ENCODE measurements at regions not wholly inside any gene's neighbourhood (a gene's known extent, or its start where the extent isn't known, plus 50 kb on each side); places are given as distances from the start of the nearest gene placed in this dataset.

DNA sequence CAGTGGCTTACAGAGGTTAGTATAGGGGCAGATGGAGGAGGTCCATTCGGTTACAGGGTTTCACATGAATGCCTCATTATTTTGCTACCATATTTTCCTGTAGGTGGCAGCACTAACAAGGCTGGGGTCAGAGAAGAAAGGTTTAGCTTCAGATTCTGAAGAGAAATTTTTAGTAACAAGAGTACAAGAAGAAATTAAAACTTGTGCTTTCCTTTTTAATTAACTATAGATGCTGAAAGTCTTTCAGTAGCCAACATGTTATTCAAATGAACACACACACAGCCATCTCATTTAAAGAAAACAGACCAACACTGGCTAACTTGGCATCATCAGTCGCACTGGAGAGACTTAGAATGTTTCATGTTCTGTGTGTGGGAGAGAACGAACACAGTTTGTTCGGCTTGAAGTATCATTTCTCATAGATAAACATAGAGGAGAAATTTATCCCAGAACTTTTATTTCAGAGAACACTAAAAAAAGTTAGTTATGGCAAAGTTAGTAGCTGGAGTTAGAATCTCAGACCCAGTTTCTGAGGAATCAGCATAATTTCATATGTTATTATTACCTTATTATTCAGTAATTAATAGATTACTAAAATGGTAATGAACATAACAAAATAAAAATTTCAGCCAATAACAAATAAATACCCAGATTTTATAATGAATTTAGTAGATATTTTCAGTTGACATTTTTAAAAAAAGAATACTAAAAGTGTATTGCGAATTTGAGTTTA is 314.0 kb upstream of the RSPO3 start (continued):
- no peak for TF ChIP-seq HDAC6 (IDR thresholded peaks at IDR 0.05; ENCODE audit: unreplicated experiment)

DNA sequence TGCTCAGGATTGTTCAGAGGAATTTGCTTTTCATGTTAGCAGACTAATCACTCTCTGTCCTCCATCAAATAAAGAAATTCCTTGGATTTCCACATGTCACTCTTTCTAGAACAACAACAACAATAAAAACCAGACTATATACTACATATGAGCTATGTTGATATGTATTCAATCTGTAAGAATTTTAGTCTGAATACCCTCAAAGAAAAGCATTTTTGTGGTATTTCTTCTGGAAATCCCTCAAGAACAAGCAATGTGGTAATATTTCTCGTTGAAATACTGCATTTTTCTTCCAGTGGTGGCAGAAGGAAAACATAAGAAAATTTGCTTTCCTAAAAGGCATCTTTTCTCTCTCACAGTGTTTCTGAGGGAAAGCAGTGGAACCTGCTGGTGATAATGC is 312.6 kb upstream of the RSPO3 start:
- FAIRE-seq, result no peak
- Histone ChIP-seq H3K79me2 (ENCODE audit: control insufficient read depth, insufficient read depth, low read length) (no peaks in the 10 kb centered on the region), H3K27me3 (replicated peaks in 1 of 2; ENCODE audit: control insufficient read depth in 2 of 2, insufficient read depth in 2 of 2, low read length in 1 of 2) (no peaks in the 10 kb centered on the region), H4K20me1 (ENCODE audit: control insufficient read depth, insufficient read depth) (no peaks in the 10 kb centered on the region), H3K4me1 (ENCODE audit: control insufficient read depth, insufficient read depth, low read length) (no peaks in the 10 kb centered on the region), H3K9me3 (replicated peaks; ENCODE audit: control insufficient read depth, insufficient read depth, low read length) (no peaks in the 10 kb centered on the region), H3K4me2 (ENCODE audit: control insufficient read depth, insufficient read depth) (no peak overlapping the region), H3K27ac (ENCODE audit: control insufficient read depth, insufficient read depth) (no peak overlapping the region), H3K9ac (ENCODE audit: control insufficient read depth, insufficient read depth, low read length) (no peak overlapping the region), H2AFZ (ENCODE audit: control insufficient read depth, low read depth, low read length) (no peak overlapping the region), H3K36me3 (ENCODE audit: control insufficient read depth in 2 of 2, insufficient read depth in 2 of 2, low read length in 1 of 2) (no peaks in the 10 kb centered on the region), H3K4me3 (no peak overlapping the region)
- TF ChIP-seq TCF12 (IDR thresholded peaks at IDR 0.05; ENCODE audit: low read depth, low read length) (no peak), CHD4 (IDR thresholded peaks at IDR 0.05) (no peak), SMC3 (IDR thresholded peaks at IDR 0.05; ENCODE audit: borderline replicate concordance, low read length) (no peak), DPF2 (IDR thresholded peaks at IDR 0.05) (no peak), IRF4 (IDR thresholded peaks at IDR 0.05; ENCODE audit: low read depth, low read length) (no peak), ATF7 (IDR thresholded peaks at IDR 0.05; ENCODE audit: low read depth) (no peak), BACH1 (IDR thresholded peaks at IDR 0.05; ENCODE audit: borderline replicate concordance) (no peak)
- TF ChIP-seq, protein P1, sequence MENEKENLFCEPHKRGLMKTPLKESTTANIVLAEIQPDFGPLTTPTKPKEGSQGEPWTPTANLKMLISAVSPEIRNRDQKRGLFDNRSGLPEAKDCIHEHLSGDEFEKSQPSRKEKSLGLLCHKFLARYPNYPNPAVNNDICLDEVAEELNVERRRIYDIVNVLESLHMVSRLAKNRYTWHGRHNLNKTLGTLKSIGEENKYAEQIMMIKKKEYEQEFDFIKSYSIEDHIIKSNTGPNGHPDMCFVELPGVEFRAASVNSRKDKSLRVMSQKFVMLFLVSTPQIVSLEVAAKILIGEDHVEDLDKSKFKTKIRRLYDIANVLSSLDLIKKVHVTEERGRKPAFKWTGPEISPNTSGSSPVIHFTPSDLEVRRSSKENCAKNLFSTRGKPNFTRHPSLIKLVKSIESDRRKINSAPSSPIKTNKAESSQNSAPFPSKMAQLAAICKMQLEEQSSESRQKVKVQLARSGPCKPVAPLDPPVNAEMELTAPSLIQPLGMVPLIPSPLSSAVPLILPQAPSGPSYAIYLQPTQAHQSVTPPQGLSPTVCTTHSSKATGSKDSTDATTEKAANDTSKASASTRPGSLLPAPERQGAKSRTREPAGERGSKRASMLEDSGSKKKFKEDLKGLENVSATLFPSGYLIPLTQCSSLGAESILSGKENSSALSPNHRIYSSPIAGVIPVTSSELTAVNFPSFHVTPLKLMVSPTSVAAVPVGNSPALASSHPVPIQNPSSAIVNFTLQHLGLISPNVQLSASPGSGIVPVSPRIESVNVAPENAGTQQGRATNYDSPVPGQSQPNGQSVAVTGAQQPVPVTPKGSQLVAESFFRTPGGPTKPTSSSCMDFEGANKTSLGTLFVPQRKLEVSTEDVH (IDR thresholded peaks at IDR 0.05; ENCODE audit: low read depth, partially characterized antibody), result no peak
- ChIA-PET POLR2A (no interaction called here), SMC1A (ENCODE audit: uncharacterized antibody, unreplicated experiment) (interaction anchor here (2.3 kb wide), 1 partner anchor 315 kb away, joined by 9 read pairs; no protein-coding TSS in a partner anchor), RAD21 (ENCODE audit: unreplicated experiment) (no interaction called here), CTCF (interaction anchor here (1.1 to 3.5 kb wide), 3 partner anchors 11 to 445 kb away, joined by 4 to 16 read pairs (median 4); no protein-coding TSS in a partner anchor)
- no peak for ATAC-seq
- intact Hi-C loops (cut with micrococcal nuclease; ENCODE audit: unreplicated experiment) (no loop called here), in situ Hi-C loops (cut with MboI) (no loop called here)
- BruUV-seq (replicated peaks), result no TSS peak
- DNase-seq (ENCODE audit: low read depth, low spot score), result no peak
- 19% methylated on average over 1 of the region's 1 CpG for WGBS (ENCODE audit: insufficient coverage, insufficient replicate concordance, low lambda C conversion rate, missing lambda C conversion rate)

Data from GM12878 (cell line).